NT2/D1 (cell line): ENCODE measurements at regions not wholly inside any gene's neighbourhood (a gene's known extent, or its start where the extent isn't known, plus 50 kb on each side); places are given as distances from the start of the nearest gene placed in this dataset.

ENCODE experiments used
- SUZ12 ChIP-seq: IDR thresholded peaks from 2 replicates; pipeline ENCODE4 v1.6.1; 2011; ENCODE audit not compliant: insufficient read length, insufficient read depth; ENCODE audit errors: extremely low read depth
- YY1 ChIP-seq: IDR thresholded peaks from 2 replicates; pipeline ENCODE4 v1.6.1; 2011; ENCODE audit not compliant: insufficient read length, insufficient read depth

DNA sequence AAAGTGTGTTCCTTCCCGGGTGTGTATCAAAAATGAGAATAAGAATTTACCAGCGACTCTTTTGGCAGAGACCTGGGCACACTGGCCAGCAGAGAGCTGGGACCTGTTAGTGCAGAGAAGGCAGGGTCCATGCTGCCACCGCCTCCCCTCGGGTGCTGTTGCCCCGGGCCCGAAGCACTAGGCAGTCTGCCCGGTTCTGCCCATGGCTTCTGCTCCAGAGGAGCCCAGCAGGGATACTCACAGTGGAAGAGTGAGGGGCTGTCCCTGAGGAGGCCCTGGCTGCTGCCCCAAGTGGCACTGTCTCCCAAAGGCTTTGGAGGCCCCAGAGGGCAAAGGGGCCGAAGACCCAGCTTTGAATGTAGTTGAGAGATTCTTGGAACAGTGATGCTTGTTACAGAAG lies 80.5 kb downstream of the MIS18A start:
- TF ChIP-seq YY1 (no peak), SUZ12 (no peak)
